Stimulated activated CD8-positive, alpha-beta memory T cell treated with anti-CD3 and anti-CD28 coated beads, Interleukin-4, amount 100 ng/mL, for 48 hours (primary cell): ENCODE measurements at regions not wholly inside any gene's neighbourhood (a gene's known extent, or its start where the extent isn't known, plus 50 kb on each side); places are given as distances from the start of the nearest gene placed in this dataset.

Source experiments
- DNase-seq: peaks from one replicate; pipeline ENCODE4 v3.0.0-alpha.2; 2020

DNA sequence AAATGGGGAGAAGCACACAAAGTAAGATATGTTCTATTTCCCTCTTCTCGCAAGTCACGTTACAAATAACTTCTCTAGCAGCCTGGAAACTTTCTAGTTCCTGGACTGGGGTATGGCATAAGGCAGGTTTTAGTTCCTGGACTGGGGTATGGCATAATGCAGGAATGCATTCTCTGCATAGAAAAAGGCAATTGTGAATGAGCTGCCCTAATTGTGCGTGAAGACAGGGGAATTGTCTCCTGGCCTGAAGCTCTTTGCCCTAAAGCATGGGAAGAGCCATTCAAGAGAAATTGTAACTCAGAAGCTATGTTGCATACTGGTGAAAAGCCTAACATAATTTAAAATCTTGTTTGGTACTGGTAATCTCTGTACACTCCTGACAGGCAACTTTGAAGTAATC lies 54.3 kb upstream of the CBLB start:
- DNase-seq, result no peak

DNA sequence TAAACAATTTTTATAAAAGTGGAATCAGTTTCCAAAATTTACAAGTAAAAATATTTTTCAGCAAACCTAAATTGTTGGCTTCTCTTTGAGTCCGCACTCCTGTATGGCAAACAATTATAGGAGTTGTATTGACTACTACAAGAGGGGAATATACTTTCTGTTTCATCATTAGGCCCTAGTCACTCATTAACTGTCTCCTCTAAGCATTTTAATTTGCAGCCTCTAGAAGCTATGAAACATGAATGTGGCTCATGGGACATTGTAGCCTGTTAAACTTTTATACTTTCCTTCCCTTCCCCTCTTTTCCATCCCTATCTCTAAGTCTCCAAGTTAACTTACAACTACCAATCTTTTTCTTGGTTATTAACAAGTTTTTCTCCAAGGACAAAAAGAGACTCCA lies 58.9 kb upstream of the CBLB start:
- no peak for DNase-seq

DNA sequence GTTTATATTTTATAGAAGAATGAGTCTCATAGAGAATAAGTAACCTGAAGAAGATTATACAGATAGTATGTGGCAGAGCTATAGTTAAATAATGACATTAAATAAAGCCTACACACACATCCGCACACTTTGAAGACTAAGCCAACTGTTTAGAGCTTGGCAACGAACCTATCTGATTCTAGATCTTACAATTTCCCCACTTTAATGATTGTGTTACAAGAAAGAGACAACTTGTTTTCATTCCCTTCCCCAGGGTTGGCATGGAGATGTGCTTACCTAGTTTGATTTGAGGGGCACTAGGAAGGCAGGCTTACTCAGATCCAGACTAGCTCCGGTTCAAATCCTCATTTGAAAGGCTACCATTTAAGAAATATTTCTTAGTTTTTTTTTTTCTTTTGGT lies 61.9 kb upstream of the CBLB start:
- DNase-seq, result no peak

DNA sequence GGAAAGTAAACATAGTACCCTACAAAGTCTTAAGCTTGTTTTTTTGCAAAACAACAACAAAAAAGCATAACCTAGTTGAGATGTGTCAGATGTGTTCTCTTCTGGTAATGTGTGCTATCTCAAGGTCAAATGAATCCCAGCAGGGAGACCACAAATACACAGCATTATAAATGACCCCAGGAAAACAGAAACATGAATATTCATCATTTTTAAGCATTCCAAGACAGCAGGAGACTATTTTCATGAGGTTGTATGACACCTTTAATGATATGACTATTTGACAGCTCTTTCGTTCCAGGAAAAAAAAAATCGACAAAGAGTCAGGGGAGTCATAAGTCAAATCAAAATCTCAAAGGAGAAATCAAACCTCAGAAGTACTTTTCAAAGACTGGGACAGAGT lies 62.7 kb upstream of the CBLB start:
- no peak for DNase-seq

DNA sequence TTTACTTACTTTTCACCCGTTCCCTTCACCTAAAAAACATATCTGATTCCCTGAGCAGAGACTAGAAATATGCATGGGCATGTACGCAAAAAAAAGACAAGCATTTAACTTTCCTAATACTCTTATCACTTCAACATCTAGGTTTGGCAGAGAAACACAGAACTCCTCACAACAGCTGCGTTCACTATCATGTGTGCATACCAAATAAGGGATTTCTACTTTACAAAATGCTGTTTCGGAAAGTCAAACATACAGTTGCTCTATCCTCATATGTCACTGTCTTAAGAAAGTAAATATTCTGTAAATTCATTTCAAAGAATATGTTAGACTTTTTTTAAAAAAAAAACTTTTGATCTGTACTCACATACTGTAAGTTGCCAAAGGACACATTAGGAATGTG lies 65.1 kb upstream of the CBLB start:
- no peak for DNase-seq

DNA sequence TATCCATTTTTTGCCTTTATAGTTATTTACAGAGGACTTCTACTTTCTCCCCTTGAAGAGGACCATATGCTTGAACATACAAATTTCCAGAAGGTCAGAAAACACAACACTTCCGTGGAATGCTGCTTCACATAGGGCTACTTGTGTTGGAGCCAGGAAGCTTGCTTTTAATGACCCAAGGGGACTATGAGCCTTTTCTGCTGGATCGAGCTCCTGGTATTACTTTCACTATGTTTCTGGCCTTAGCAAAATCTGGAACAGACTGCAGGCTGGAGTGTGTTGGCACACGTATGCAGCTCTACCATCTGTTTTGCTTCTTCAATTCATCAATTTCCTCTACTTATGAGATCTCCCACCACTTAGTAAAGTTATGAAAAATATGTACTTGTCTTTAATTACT lies 69.3 kb upstream of the CBLB start:
- DNase-seq, result no peak

DNA sequence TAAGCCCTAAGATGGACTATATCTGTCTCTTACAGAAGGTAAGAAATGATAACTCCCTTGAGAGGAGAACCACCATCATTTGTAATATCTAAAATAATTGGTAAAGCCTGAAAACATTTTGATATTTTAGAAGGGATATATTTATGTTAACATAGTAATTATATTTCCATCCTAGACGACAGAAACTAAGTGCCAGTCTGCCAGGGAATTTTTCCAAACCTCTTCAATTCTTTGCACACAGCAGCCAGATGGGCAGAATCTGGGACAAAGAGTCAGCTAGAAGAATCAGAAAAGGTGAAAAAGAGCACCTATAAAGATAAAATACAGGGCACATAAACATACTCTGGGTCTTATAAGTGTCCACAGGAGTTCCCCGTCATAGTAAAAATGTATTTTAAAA lies 70.0 kb upstream of the CBLB start:
- no peak for DNase-seq

DNA sequence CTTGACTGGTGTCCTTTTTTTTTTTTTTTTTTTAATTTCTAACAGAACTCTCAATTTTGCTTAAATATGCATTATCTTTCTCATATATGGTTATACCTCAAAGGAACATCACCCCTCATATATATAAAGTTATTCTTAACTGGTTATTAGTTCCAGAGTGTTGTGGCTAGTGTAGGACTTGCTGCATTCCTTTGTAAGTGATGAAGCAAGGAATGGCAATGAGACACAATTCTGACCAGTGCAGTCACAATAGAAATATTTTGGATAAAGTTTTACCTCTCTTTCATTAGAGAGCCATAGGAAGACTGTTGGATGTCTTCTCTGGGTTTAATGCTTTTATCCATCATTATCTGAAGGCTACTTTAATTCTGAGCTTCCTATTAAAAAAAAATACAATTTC lies 75.5 kb upstream of the CBLB start:
- no peak for DNase-seq

DNA sequence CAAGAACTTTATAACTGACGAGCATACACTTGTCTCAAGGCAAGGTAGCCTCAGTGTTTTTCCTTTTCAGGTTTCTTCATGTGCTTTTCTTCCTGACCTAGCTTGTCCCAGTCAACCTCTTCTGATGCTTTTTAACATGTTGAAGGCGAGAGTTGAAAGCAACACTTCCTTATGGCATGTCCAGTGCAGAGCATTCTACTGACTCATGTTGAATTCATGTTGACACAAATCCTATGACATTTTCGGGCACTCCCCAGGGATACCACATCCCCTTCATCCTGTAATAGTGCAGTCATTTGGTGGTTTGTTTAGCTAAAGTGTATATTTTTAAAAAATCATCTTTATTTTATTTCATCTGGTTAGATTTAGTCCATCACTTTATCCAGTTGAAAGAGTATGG lies 75.9 kb upstream of the CBLB start:
- DNase-seq, result no peak

DNA sequence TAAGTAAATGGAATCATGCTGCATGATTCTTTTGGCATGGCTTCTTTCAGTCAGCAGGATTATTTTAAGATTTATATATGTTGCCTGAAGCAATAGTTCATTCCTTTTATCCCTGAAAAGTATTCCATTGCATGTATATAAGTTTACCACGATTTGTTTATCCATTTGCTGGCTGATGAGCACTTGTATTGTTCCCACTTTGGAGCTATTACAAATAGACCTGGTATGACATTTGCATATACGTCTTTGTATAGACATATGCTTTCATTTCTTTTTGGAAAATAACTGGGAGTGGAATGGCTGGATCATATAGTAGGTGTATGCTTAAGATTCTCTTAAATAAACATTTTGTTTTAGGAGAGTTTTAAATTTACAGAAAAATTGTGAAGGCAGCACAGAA lies 79.3 kb upstream of the CBLB start:
- DNase-seq, result no peak

DNA sequence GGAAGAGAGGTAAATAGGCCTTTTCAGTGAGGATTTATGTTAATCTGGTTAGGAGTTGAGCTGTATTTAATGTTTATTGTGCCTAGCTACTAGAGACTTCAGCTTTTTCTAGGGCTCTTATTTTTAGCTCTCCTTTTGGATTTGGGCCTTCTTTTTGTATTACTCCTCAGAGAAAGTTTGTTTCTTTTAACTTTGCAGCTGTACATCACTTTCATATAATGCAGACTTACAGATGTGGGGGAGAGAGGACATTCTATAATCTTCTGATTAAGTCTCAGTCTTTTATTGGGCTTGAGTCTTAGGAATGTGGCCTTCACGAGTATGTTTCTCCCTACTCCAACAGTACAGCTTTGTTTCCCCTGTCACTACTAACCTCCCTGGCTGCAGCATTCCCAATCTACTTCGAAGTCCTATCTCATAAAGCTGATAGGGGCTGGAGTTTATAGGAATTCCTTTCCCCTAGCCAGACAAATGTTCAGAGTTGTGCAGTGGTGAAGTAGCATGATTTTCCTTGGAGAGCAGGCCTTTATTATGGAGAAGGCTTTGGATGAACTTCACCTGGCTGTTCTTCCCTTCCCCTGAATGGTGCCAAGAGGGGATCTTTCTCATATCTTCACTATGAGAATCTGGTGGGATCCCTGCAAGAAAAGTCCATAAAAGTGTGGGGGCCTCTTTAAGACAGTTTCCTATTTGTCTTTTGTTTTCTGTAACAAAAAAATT lies 82.2 kb upstream of the CBLB start:
- DNase-seq, result no peak

DNA sequence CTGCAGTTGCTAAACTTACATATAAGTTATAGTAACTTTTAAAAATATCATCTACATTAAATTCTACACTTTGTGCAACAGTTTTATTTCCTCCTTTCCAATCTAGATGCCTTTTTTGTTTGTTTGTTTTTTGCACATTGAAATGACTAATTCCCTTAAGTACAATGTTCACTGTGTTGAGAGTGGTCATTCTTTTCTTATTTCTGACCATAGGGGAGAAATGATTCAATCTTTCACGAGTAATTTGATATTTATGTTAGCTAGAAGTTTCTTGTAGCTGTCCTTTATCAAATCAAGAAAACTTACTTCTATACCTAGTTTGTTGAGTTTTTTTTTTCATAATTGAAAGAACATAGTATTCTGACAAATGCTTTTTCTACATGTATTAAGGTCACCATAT lies 85.0 kb upstream of the CBLB start:
- no peak for DNase-seq

DNA sequence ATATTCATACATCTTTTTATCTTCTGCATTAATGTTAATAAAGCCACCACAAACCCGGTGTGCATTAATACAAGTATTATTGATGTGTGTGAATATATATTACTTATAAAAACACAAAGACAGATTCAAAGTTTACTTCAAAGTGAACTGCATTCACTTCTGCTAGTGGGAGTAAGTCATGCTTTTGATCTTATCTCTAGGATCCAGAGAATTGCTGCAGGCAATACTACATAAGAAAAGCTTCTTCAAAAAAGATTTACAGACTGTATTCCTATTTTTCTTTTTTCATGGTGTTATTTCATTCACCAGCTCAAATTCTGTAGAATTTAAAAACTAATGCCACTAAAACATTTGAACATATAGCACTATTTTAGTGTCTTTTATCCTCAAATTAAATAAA lies 87.5 kb upstream of the CBLB start:
- DNase-seq, result no peak

DNA sequence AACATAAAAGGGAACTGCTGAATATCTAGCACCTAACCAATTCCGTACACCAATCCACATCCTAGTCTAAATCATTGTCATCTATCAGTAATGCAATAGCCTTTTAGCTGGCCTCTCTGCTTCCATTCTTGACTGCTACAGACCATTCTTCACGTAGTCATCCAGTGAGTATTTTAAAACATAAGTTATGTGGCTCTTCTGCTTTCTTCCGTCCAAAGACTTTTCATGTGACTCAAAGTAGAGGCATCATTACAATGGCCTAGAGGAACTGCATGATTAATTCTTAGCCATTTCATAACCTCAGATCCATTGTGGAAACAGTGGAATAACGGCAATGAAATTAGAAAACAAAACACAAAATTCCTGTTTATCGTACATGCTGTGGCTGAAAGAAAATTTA lies 88.9 kb upstream of the CBLB start:
- no peak for DNase-seq

DNA sequence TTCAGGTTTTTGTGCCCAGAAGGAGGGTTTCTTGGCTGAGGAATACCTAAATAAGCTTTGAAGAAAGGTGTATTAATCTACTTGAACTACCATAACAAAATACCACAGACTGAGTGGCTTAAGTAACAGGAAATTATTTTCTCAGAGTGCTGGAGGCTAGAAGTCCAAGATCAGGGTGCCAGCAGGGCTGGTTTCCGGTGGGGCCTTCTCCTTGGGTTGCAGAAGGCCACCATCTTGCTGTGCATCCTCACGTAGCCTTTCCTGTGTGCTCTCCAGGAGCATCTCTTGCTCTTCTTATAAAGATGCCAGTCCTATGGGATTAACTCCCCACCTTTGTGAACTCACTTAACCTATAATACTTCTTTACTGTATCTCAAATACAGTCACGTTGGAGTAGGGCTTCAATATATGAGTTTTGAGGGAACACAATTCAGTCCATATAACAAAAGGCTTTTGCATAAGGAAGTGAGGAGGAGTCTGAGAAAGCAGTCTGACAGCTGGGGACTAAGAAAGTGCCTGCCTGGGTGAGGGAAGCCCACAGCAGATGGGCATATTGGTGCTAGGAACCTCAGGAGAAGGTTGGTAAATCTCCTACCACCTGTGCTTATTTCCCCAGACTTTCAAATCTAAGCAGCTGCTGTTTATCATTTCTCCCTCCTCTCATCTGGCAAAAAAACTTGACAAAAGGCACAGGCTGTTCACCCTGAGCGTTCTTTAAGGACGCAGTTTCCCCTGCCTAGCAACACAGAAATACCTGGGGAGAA lies 89.6 kb upstream of the CBLB start:
- DNase-seq, result no peak

DNA sequence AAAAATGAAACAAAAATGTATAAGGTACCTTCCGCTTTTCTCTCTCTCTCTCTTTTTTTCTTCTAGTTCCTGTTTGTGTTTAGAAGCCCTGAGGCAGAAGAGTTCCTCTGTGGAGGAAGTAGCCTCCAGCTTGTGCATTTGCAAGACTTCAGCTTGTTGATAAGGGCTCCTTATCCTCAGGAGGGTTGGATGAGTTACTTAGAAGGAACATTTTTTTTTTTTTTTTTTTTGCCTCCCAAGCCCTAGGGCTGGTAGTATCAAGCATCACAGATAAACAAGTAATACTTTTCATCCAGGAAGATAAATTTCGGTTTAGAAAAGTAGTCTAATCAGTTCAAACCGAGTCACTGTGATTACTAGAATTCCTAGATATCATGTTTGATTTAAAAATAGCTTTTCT lies 91.0 kb upstream of the CBLB start:
- no peak for DNase-seq

DNA sequence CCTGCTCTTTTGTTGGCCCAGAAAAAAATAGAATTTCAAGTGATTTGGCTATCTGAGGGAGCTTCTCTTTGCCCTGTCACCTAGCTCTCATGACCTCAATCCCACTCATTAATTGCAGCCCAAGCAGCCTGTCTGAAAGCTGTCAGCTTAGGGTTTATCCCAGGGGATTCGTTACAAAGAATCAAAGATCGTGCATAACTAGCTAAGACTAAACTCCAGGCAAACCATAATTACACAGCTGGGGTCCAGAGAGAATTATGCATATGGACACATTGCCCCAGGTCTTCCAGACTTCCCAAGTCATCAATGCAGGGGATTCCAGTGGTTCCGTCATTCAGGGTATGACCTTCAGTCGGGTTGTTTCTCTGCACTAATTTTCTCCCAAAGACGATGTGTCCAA lies 91.6 kb upstream of the CBLB start:
- no peak for DNase-seq

DNA sequence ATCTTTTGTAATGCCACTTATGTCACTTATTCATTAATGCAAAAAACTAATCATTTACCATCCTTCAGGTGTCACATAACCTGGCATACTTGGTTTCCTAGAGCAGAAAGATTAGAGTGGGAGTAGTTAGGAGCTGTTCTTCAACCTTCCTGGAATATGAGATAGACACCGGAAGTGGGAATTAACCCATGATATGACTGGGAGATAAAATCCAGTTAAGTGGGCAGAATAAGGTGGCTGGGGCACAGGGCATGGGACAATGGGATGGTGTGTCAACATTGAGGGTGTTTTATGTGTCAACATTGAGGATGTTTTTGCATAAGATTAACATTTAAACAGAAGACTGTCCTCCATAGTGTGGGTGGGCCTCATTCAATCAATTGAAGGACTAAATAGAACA lies 94.3 kb upstream of the CBLB start:
- DNase-seq, result no peak

DNA sequence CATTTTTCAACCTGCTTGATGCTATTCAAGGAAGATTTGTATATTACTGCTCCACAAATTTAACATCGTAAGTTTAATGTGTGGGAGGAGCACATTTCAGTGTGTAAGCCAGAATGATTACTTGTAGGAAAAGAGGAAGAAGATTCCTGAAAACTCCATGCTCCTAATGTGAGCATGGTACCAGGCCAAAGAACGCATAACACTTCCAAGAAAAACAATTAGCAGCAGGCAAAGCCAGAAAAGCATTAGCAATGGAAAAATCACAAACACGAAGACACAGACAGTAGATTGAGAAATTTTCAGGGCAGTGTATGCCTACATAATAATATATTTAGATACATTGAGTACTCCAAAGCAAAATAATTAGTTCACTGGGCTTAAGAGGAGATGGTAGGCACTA lies 96.6 kb upstream of the CBLB start:
- no peak for DNase-seq

DNA sequence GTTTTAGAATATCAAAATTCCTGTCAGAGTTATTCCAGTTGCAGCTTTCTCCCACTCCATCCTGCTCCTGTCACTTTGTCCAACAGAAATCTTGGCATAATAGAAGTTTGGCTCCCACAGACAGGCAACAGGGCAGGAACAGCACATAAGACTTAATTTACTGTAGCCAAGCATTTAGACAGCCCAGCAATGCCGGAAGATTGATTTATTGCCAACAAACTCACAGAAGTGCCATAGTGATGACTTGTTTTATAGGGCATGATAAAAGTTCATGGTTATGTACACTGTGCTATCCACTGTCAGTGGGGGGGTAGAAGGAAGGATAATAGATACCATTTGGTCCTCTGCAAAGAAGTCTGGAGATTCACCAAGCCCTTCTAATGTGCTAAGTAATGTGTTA lies 98.3 kb upstream of the CBLB start:
- no peak for DNase-seq

DNA sequence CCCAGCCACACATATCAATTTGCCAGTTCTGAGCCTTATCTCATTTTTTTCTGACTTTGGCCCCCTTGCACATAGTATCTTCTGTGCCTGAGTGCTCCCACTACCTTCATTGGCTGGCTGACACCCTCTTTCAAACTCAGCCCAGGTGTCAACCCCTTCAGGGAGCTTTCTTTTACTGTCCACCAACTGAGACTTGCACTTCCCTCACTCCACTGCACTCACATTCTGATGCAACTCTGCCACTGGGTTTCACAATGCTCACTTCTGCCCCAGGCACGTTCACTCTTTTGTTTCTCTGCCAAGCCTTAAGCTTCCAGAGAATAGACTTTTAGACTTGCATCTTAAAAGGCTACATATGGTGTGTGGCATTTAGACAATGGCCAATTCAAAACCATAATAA lies 101.5 kb upstream of the CBLB start:
- DNase-seq, result no peak

DNA sequence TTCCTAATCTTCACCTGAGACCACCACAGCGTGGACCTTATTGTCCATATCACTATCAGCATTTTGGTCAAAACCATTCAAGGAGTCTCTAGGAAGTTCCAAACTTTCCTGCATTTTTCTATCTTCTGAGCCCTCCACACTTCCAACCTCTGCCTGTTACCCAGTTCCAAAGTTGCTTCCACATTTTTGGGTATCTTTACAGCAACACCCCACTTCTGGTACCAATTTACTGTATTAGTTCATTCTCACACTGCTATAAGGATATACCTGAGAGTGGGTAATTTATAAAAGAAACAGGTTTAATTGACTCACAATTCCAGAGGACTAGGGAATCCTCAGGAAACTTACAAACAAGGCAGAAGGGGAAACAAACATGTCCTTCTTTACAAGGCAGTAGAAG lies 103.3 kb upstream of the CBLB start:
- DNase-seq, result no peak

DNA sequence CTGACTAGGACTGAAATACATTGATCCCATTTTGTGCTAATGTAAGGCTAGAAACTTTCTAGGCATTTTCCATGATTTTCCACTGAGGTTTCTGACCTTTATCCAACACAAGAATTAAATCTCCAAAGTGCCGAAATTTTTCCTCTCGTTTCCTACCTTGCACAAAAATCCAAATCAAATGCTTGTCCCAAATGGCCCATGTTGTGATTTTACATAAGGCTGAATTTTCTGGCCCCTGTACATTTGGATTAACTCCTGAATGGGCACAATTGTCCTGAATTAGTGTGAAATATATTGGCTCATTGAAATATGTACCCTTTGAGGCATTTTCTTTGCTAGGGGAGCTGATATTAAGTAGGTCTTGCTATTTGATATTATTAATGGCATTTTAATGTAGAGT lies 105.6 kb upstream of the CBLB start:
- DNase-seq, result no peak

DNA sequence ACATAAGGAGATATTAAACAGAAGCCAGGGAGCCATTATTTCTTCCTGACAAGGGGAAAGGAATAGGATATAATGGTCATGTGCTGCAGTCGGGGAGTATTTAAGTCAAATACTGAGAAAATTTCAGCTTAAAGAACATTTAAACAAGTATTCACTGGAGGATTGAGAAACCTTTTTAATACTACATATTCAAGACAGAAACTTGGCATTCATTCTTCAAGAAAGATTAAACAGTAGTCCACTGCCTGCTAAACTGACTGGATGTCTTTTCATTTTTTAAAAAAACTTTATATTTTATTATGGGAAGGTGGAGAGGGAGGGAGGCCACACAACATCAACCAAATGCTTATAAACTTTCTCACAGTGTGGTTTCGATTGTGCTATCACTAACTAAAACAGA lies 107.4 kb upstream of the CBLB start:
- no peak for DNase-seq

DNA sequence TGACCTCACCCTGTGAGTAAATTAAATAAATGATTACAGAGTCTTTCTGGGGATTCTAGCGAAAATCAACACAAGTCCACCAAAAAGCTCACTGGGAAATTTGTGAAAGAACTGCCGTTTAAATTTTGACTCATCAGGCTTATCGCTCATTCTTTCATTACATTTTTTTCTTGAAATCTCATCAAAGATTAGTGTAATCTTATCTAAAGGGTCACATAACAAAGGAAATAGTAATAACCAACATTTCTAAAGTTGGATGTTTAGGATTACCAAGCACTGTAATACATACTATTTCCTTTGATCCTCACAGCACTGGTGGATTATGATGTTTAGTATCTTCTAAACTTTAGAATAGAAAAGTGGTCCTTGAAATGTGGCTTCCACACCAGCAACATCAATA lies 111.1 kb upstream of the CBLB start:
- DNase-seq, result no peak
